NCI-H510A treated with DMSO at 0.1 percent for 48 hours (cell line): ENCODE measurements at regions not wholly inside any gene's neighbourhood (a gene's known extent, or its start where the extent isn't known, plus 50 kb on each side); places are given as distances from the start of the nearest gene placed in this dataset.

Experiments used
- DNase-seq: peaks from one replicate; lab custom pipeline; 2025; lab: John Stamatoyannopoulos, UW

GRCh38 chr4:3668825-3669552 lies 97.2 kb upstream of the ADRA2C start:
- DNase-seq, result no peak

GRCh38 chr4:3667258-3667657 lies 98.9 kb upstream of the ADRA2C start:
- DNase-seq, result no peak

- no peak for DNase-seq
Observed at GRCh38 chr4:3666263-3666662, 99.9 kb upstream of the ADRA2C start.

GRCh38 chr4:3665360-3665891 lies 100.8 kb upstream of the ADRA2C start:
- DNase-seq, result no peak

GRCh38 chr4:3663791-3664190 lies 102.4 kb upstream of the ADRA2C start:
- no peak for DNase-seq

- no peak for DNase-seq
Observed at GRCh38 chr4:3662516-3662915, 103.7 kb upstream of the ADRA2C start.

- no peak for DNase-seq
Observed at GRCh38 chr4:3661989-3662388, 104.2 kb upstream of the ADRA2C start.

- no peak for DNase-seq
Observed at GRCh38 chr4:3660928-3661515, 105.2 kb upstream of the ADRA2C start.

- DNase-seq, result peak; percentile 59
Observed at GRCh38 chr4:3660086-3660927, 105.9 kb upstream of the ADRA2C start.

GRCh38 chr4:3659131-3659530 lies 107.1 kb upstream of the ADRA2C start:
- DNase-seq, result no peak

GRCh38 chr4:3658530-3658913 lies 107.7 kb upstream of the ADRA2C start:
- no peak for DNase-seq

GRCh38 chr4:3657902-3658529 lies 108.2 kb upstream of the ADRA2C start:
- DNase-seq, result no peak

- peak; percentile 92 for DNase-seq
Observed at GRCh38 chr4:3656416-3657356, 109.5 kb upstream of the ADRA2C start.

- DNase-seq, result peak; percentile 75
Observed at GRCh38 chr4:3655963-3656362, 110.2 kb upstream of the ADRA2C start.

GRCh38 chr4:3655485-3655884 lies 110.7 kb upstream of the ADRA2C start:
- no peak for DNase-seq

- no peak for DNase-seq
Observed at GRCh38 chr4:3654036-3654807, 112.0 kb upstream of the ADRA2C start.

- no peak for DNase-seq
Observed at GRCh38 chr4:3652586-3652985, 113.6 kb upstream of the ADRA2C start.

GRCh38 chr4:3651267-3651845 lies 114.8 kb upstream of the ADRA2C start:
- DNase-seq, result no peak

- DNase-seq, result no peak
Observed at GRCh38 chr4:3649491-3649890, 116.7 kb upstream of the ADRA2C start.

- DNase-seq, result no peak
Observed at GRCh38 chr4:3648731-3649130, 116.5 kb upstream of the LRPAP1 start.
